ENCODE measurements at regions not wholly inside any gene's neighbourhood (a gene's known extent, or its start where the extent isn't known, plus 50 kb on each side); places are given as distances from the start of the nearest gene placed in this dataset.

GRCh38 chr9:13975611-13976290, 338.2 kb downstream of the NFIB start:
- POLR2A ChIA-PET: no interaction called here
- WGBS (ENCODE audit: insufficient coverage, low coverage, missing lambda C conversion rate): 10% methylated on average over 1 of the region's 1 CpG
- no peaks in the 10 kb centered on the region for H4K20me1 ChIP-seq (replicated peaks; ENCODE audit: control insufficient read depth, insufficient read depth, low read length)
- H3K9ac ChIP-seq (ENCODE audit: insufficient read depth in 1 of 2, low read depth in 2 of 2, low read length in 2 of 2): no peak overlapping the region
- H3K4me3 ChIP-seq: no peak overlapping the region
- TF ChIP-seq ZNF644 (tag; IDR thresholded peaks at IDR 0.05; ENCODE audit: low read depth) (no peak), TAF1 (IDR thresholded peaks at IDR 0.05; ENCODE audit: control insufficient read depth, extremely low read depth, insufficient read depth, low read length, severe bottlenecking) (no peak), EZH2 (IDR thresholded peaks at IDR 0.05; ENCODE audit: borderline replicate concordance, low read depth, low read length) (no peak), ARID3A (IDR thresholded peaks at IDR 0.05; ENCODE audit: borderline replicate concordance, low read depth, low read length) (no peak), SMARCA5 (IDR thresholded peaks at IDR 0.05) (no peak)
- TF ChIP-seq, protein P1, sequence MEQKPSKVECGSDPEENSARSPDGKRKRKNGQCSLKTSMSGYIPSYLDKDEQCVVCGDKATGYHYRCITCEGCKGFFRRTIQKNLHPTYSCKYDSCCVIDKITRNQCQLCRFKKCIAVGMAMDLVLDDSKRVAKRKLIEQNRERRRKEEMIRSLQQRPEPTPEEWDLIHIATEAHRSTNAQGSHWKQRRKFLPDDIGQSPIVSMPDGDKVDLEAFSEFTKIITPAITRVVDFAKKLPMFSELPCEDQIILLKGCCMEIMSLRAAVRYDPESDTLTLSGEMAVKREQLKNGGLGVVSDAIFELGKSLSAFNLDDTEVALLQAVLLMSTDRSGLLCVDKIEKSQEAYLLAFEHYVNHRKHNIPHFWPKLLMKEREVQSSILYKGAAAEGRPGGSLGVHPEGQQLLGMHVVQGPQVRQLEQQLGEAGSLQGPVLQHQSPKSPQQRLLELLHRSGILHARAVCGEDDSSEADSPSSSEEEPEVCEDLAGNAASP (IDR thresholded peaks at IDR 0.05): no peak
- TF ChIP-seq, protein P2, sequence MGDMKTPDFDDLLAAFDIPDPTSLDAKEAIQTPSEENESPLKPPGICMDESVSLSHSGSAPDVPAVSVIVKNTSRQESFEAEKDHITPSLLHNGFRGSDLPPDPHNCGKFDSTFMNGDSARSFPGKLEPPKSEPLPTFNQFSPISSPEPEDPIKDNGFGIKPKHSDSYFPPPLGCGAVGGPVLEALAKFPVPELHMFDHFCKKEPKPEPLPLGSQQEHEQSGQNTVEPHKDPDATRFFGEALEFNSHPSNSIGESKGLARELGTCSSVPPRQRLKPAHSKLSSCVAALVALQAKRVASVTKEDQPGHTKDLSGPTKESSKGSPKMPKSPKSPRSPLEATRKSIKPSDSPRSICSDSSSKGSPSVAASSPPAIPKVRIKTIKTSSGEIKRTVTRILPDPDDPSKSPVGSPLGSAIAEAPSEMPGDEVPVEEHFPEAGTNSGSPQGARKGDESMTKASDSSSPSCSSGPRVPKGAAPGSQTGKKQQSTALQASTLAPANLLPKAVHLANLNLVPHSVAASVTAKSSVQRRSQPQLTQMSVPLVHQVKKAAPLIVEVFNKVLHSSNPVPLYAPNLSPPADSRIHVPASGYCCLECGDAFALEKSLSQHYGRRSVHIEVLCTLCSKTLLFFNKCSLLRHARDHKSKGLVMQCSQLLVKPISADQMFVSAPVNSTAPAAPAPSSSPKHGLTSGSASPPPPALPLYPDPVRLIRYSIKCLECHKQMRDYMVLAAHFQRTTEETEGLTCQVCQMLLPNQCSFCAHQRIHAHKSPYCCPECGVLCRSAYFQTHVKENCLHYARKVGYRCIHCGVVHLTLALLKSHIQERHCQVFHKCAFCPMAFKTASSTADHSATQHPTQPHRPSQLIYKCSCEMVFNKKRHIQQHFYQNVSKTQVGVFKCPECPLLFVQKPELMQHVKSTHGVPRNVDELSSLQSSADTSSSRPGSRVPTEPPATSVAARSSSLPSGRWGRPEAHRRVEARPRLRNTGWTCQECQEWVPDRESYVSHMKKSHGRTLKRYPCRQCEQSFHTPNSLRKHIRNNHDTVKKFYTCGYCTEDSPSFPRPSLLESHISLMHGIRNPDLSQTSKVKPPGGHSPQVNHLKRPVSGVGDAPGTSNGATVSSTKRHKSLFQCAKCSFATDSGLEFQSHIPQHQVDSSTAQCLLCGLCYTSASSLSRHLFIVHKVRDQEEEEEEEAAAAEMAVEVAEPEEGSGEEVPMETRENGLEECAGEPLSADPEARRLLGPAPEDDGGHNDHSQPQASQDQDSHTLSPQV (IDR thresholded peaks at IDR 0.05): no peak
- H3K4me2 ChIP-seq (ENCODE audit: insufficient read depth, low read length): no peak overlapping the region
- H3K27me3 ChIP-seq (ENCODE audit: control insufficient read depth in 2 of 2, insufficient read depth in 2 of 2, low read length in 2 of 2): no peaks in the 10 kb centered on the region; a peak in 1 of 5 replicates
- CTCF ChIA-PET (ENCODE audit: low intra/inter-chr PET ratio): no interaction called here
- no peak for DNase-seq (ENCODE audit: extremely low read depth in 1 of 4, low spot score in 3 of 4)
- no peaks in the 10 kb centered on the region for H3K9me3 ChIP-seq (replicated peaks; ENCODE audit: control insufficient read depth, insufficient read depth, low read depth, low read length)
- H2AFZ ChIP-seq (ENCODE audit: low read depth, low read length): no peak overlapping the region
- intact Hi-C loops (cut with micrococcal nuclease) (no loop called here), in situ Hi-C loops (cut with MboI) (no loop called here)
- H3K9me1 ChIP-seq (ENCODE audit: control insufficient read depth, insufficient read depth, low read length): no peaks in the 10 kb centered on the region
- no peaks in the 10 kb centered on the region for H3K36me3 ChIP-seq (ENCODE audit: control insufficient read depth, insufficient read depth, low read length)
- H3K27ac ChIP-seq (ENCODE audit: extremely low read depth, low read depth, low read length): no peak overlapping the region
- FAIRE-seq: no peak
- no peaks in the 10 kb centered on the region for H3K4me1 ChIP-seq (replicated peaks in 1 of 2; ENCODE audit: control insufficient read depth in 2 of 2, insufficient read depth in 2 of 2, low read length in 2 of 2)
- no TSS peak for BruUV-seq (replicated peaks)
- no peaks in the 10 kb centered on the region for H3K79me2 ChIP-seq (ENCODE audit: control insufficient read depth, insufficient read depth, low read length)
- ATAC-seq: no peak

Data from K562 (cell line).